ENCODE measurements at regions not wholly inside any gene's neighbourhood (a gene's known extent, or its start where the extent isn't known, plus 50 kb on each side); places are given as distances from the start of the nearest gene placed in this dataset.

DNA sequence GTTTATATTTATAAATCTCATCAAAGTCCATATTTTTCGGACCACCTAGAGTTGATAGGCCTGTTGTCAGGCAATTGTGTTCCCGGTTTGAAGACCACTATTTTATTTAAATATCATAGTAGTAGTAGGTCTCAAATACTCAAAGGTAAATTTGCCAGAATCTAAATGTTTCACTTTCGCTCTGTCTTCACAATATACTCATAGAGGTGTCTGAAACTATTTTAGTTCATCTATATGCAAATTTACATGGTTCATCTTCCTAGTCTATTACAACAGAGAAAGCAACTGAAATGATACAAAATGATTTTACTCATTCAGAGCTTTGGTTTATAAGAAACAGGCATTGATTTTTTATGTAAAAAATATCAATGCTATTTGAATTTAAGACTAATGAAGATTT, 1897.5 kb downstream of the EFNA5 start:
- H3K4me1 ChIP-seq: no peaks in the 10 kb centered on the region
- H3K9me3 ChIP-seq: no peaks in the 10 kb centered on the region
- no peak overlapping the region for H3K27ac ChIP-seq
- intact Hi-C loops (cut with DNase I): no loop called here
- TF ChIP-seq, protein P1, sequence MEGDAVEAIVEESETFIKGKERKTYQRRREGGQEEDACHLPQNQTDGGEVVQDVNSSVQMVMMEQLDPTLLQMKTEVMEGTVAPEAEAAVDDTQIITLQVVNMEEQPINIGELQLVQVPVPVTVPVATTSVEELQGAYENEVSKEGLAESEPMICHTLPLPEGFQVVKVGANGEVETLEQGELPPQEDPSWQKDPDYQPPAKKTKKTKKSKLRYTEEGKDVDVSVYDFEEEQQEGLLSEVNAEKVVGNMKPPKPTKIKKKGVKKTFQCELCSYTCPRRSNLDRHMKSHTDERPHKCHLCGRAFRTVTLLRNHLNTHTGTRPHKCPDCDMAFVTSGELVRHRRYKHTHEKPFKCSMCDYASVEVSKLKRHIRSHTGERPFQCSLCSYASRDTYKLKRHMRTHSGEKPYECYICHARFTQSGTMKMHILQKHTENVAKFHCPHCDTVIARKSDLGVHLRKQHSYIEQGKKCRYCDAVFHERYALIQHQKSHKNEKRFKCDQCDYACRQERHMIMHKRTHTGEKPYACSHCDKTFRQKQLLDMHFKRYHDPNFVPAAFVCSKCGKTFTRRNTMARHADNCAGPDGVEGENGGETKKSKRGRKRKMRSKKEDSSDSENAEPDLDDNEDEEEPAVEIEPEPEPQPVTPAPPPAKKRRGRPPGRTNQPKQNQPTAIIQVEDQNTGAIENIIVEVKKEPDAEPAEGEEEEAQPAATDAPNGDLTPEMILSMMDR (IDR thresholded peaks at IDR 0.05): no peak
- ATAC-seq (no peak), DNase-seq (no peak)
- no peaks in the 10 kb centered on the region for H3K36me3 ChIP-seq
- no peaks in the 10 kb centered on the region for H3K27me3 ChIP-seq
- H3K4me3 ChIP-seq: no peak overlapping the region

DNA sequence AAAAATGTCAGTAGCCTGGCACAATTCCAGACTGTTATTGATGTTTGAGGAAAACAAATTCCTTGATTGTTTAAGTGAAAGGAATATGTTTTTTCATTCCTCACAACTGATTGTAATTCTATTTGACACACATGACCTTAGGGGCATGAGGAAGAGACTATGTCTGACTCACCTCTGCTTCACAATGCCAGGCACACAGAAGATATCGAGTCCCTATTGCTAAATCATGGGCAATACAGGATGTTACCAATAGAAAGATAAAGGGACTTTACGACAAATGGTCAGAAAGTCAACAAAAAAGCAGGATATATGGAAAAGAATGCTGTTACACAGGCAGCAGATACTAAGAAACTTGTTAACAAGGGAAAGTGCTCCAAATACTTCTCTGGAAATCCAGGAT, 1903.5 kb downstream of the EFNA5 start:
- no peaks in the 10 kb centered on the region for H3K27me3 ChIP-seq
- no peaks in the 10 kb centered on the region for H3K9me3 ChIP-seq
- H3K36me3 ChIP-seq: no peaks in the 10 kb centered on the region
- ATAC-seq (no peak), DNase-seq (no peak)
- TF ChIP-seq, protein P1 (IDR thresholded peaks at IDR 0.05): no peak
- H3K27ac ChIP-seq: no peak overlapping the region
- H3K4me3 ChIP-seq: no peak overlapping the region
- intact Hi-C loops (cut with DNase I): no loop called here
- H3K4me1 ChIP-seq: no peaks in the 10 kb centered on the region

DNA sequence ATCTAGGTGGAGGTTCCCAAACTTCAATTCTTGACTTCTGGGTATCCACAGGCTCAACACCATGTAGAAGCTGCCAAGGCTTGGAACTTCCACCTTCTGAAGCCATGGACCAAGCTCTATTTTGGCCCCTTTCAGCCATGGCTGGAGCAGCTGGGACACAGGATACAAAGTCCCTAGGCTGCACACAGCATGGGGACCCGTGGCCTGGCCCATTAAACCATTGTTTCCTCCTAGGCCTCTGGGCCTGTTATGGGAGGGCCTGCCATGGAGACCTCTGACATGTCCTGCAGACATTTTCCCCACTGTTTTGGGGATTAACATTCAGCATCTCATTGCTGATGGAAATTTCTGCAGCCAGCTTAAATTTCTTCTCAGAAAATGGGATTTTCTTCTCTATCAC, 1908.0 kb downstream of the EFNA5 start:
- no peaks in the 10 kb centered on the region for H3K27me3 ChIP-seq
- intact Hi-C loops (cut with DNase I): no loop called here
- DNase-seq (no peak), ATAC-seq (no peak)
- H3K4me3 ChIP-seq: no peak overlapping the region
- no peaks in the 10 kb centered on the region for H3K36me3 ChIP-seq
- no peaks in the 10 kb centered on the region for H3K9me3 ChIP-seq
- H3K27ac ChIP-seq: no peak overlapping the region
- TF ChIP-seq, protein P1 (IDR thresholded peaks at IDR 0.05): no peak
- no peaks in the 10 kb centered on the region for H3K4me1 ChIP-seq

DNA sequence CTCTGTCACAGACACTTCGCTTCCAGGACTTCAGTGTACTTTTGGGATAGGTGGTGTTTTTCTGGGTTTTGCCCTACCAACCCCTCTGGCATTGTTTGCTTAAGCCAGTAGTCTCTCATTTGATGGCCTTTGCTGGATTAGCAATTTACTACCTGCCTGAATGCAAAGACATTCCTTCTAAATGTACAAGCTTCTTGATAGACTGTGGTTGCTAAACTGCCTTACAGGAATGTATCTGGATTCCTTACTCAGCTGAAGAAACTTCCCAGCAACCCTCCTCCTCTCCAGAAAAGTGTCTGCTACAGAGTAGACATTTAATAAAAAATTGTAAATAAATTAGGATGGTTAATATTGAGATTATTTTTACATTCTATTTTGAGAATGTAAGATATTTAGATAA, 1916.7 kb downstream of the EFNA5 start:
- TF ChIP-seq, protein P1 (IDR thresholded peaks at IDR 0.05): no peak
- no peak overlapping the region for H3K4me3 ChIP-seq
- H3K36me3 ChIP-seq: no peaks in the 10 kb centered on the region
- ATAC-seq (no peak), DNase-seq (no peak)
- intact Hi-C loops (cut with DNase I): no loop called here
- H3K27me3 ChIP-seq: no peaks in the 10 kb centered on the region
- no peak overlapping the region for H3K27ac ChIP-seq
- H3K9me3 ChIP-seq: no peaks in the 10 kb centered on the region
- H3K4me1 ChIP-seq: no peaks in the 10 kb centered on the region

DNA sequence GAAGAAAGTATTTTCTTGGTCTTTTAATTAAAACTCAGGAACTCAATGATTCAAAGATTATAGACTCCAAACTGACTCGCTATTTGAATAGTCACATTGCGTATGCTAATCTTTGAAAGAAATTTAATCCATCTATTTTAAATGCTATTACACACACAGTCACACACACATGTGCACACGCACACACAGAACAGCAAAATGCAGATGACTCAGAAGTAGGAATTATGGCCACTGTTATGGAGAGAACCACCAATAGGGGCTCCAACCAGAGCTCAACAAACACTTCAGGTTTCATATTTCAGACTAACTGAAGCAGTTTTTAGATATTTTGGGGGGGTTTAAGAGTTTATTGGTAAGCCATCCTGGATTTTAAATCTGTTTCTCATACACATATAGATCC, 1917.9 kb downstream of the EFNA5 start:
- ATAC-seq: no peak
- DNase-seq: no peak
- H3K27me3 ChIP-seq: no peaks in the 10 kb centered on the region
- intact Hi-C loops (cut with DNase I): no loop called here
- H3K4me1 ChIP-seq: no peaks in the 10 kb centered on the region
- no peak overlapping the region for H3K4me3 ChIP-seq
- no peak overlapping the region for H3K27ac ChIP-seq
- H3K9me3 ChIP-seq: no peaks in the 10 kb centered on the region
- TF ChIP-seq, protein P1 (IDR thresholded peaks at IDR 0.05): no peak
- no peaks in the 10 kb centered on the region for H3K36me3 ChIP-seq

DNA sequence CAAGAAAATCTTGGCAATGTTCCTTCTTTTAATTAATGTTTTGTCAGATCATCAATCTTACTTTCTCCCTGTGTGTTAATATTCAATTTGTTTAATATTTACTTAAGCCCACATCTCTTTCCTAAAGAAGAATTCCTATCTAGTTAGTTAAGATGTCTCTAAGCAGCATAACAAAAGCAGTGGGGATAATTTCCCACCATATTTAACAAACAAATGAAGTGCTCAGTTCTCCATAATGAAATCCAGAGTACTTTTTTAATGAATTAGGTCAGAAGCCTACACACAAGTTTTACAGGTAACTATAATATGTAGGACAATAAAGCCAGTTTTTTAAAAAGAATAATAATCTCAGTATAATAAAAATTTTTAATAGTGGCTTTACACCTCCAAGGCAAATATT, 1918.8 kb downstream of the EFNA5 start:
- ATAC-seq (no peak), DNase-seq (no peak)
- no peak overlapping the region for H3K27ac ChIP-seq
- no peaks in the 10 kb centered on the region for H3K4me1 ChIP-seq
- TF ChIP-seq, protein P1 (IDR thresholded peaks at IDR 0.05): no peak
- H3K36me3 ChIP-seq: no peaks in the 10 kb centered on the region
- H3K9me3 ChIP-seq: no peaks in the 10 kb centered on the region
- no peaks in the 10 kb centered on the region for H3K27me3 ChIP-seq
- no peak overlapping the region for H3K4me3 ChIP-seq
- intact Hi-C loops (cut with DNase I): no loop called here
